Adrenal gland (tissue), 5 donors: ENCODE measurements at regions not wholly inside any gene's neighbourhood (a gene's known extent, or its start where the extent isn't known, plus 50 kb on each side); places are given as distances from the start of the nearest gene placed in this dataset.

Experiments used
- POLR2A ChIP-seq, 2 donors: fragments of 450-650 bp; IDR thresholded peaks; one replicate each; pipeline ENCODE4 v1.6.1; 2017; ENCODE audit warnings: antibody characterized with exemption in 2 of 2, mild to moderate bottlenecking in 2 of 2, moderate library complexity in 1 of 2
- TF ChIP-seq, protein P1 (sequence below), 6 experiments: fragments of 450-650 bp in 4 of 6; fragments of 200-600 bp in 2 of 6; sonication (generic) in 1 of 6; IDR thresholded peaks; 1 replicate in 5 of 6; 2 replicates in 1 of 6; pipeline versions ENCODE4 v1.5.1 to v1.8.0; 2016 to 2021; ENCODE audit warnings: antibody characterized with exemption in 6 of 6, mild to moderate bottlenecking in 2 of 6, moderate library complexity in 1 of 6
- donor health status: DM: no; HTN: no; CAD: no.

DNA sequence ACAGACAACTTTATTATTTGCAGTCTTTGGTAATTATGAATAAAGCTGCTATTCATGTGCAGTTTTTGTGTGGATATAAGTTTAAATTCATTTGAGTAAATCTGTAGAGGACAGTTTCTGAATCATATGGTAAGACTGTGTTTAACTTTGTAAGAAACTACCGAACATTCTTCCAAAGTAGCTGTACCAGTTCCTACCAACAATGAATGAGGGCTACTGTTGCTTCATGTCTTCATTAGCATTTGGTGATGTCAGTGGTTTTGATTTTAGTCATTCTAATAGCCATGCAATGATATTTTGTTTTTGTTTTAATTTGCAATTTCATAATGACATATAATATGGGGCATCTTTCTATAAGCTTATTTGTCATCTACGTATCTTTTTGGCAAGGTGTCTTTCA lies 501.3 kb upstream of the RORB start:
- TF ChIP-seq, protein P1, sequence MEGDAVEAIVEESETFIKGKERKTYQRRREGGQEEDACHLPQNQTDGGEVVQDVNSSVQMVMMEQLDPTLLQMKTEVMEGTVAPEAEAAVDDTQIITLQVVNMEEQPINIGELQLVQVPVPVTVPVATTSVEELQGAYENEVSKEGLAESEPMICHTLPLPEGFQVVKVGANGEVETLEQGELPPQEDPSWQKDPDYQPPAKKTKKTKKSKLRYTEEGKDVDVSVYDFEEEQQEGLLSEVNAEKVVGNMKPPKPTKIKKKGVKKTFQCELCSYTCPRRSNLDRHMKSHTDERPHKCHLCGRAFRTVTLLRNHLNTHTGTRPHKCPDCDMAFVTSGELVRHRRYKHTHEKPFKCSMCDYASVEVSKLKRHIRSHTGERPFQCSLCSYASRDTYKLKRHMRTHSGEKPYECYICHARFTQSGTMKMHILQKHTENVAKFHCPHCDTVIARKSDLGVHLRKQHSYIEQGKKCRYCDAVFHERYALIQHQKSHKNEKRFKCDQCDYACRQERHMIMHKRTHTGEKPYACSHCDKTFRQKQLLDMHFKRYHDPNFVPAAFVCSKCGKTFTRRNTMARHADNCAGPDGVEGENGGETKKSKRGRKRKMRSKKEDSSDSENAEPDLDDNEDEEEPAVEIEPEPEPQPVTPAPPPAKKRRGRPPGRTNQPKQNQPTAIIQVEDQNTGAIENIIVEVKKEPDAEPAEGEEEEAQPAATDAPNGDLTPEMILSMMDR (IDR thresholded peaks at IDR 0.05), result no peak
- TF ChIP-seq POLR2A (IDR thresholded peaks at IDR 0.05), result no peak
